NCI-H524 treated with DMSO at 0.1 percent for 48 hours (cell line): ENCODE measurements at regions not wholly inside any gene's neighbourhood (a gene's known extent, or its start where the extent isn't known, plus 50 kb on each side); places are given as distances from the start of the nearest gene placed in this dataset.

ENCODE experiments used
- DNase-seq: peaks from one replicate; lab custom pipeline; 2025; lab: John Stamatoyannopoulos, UW

DNA sequence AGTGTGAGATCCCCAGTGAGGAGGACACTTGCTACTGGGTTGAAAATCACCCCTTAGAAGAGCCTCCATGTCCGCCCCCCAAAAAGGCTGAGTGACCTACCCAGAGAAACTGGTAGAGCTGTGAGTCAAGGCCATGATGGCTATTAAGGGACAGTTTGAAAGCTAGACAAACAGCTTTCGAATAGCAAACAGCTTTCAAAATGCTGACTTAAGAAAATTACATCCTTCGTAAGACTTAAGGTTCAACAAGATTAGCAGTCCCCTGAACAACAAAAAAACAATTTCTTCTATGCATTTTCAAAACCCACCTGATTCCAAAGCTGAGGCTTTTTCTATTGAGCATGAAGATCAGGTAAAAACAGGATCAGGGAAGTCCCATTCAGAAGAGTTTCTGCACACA, 269.7 kb upstream of the SOX2 start:
- DNase-seq = no peak

DNA sequence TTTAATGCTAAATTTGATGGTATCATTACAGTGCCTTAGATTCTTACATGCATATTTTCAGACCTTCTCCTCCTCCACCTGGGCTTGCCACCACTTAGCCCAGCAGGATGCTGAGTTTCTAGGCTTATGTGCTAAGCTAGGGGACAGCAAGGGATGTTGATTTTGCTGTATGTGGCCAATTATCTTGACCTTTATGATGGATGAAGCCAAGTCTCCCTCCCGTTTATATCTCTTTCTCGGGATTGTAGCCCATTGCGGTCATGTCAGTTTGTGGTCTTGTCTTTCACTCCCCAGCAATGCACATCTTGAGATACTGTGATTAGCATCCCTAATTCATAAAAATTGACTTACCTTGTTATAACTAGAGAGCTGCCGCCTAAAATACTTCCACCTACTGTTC, 278.7 kb upstream of the SOX2 start:
- DNase-seq = no peak

DNA sequence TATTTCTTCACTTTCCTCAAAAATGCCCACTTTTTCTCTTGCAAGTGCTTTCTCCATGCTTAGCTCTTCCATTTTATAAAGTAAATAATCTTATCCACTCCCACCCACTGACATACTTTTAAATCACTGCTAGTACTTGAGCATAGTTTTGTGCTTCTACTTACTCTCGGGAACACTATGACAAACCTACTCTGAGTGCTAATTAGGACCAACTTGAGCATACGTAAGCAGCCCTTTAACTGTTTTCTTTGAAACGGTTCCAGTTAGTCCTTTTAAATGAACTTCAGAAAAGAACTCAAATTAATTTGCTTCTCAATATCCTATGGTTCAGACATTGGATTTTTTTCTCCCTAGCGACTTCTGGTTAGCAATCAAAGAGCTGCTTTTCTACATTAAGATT, 280.0 kb upstream of the SOX2 start:
- no peak for DNase-seq

DNA sequence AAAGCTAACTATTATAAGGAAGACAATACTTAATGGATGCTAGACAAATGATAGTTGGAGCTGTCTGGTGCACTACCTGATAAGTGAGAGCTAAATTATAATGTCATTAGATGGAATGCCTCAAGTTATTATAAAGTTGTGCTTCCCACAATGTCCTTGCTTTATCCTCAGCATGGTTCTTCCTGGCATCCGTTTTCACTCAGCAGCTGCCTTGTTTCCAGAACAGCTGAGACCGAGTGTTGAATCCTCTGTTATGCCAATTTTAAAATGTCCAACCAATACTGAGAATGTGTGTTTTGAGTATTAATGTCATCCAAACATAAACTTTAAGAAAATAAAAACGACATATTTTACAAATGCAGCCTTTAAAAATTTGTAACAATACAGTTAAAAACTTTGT, 286.7 kb upstream of the SOX2 start:
- DNase-seq = no peak

DNA sequence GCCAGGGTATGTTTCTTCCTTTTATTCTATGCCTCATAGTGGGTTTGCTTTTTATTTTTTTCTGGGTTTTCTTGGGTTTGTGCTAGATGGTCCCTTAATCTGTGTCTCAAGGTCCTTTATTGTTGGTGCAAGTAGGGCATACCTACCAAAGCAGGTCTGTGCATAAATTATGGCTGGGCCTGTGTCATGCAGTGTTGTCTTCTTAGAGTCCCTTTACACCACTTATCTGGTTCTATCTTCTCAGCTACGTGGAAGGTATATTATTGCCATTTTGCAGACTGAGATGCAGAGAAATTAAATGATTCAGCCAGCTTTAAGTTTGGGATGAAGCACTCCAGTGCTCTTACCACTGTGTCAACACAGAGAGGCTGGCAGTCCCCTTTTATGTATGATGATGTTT, 293.5 kb upstream of the SOX2 start:
- no peak for DNase-seq

DNA sequence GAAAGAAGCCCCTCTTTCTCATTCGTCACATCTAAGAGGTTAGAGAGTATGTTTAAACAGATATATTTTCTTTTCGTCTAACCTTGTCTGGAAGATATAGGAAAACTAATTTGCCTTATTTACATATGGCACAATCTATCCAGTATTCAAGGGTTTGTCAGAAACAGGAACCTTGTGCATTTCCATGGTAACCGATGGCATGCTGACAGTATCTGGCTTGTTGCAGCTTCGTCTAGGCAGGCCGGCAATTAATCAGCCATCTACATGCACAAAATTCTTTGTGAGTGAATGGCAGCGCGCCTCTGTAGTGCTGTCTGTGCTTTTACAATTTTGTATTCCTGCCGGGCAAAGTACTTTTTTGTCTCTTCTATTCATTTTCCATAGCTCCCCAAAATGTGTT, 294.0 kb upstream of the SOX2 start:
- DNase-seq = no peak

DNA sequence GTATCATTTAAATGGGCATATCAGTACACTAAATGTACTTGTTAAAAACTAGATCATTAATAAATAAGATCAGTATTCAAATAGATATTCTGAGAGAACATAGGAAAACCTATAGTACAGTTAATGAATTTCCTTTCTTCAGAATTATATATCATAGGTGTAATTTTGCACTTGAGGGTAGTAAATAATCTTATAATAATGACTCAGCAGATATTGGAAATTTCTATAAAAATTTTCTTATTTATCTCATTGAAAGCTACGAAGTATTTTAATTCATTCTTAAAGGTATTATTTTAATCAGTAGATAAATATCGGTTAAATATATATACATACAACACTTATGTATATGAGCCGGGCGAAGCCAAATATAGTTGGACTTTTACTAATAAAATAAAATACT, 300.9 kb upstream of the SOX2 start:
- no peak for DNase-seq

DNA sequence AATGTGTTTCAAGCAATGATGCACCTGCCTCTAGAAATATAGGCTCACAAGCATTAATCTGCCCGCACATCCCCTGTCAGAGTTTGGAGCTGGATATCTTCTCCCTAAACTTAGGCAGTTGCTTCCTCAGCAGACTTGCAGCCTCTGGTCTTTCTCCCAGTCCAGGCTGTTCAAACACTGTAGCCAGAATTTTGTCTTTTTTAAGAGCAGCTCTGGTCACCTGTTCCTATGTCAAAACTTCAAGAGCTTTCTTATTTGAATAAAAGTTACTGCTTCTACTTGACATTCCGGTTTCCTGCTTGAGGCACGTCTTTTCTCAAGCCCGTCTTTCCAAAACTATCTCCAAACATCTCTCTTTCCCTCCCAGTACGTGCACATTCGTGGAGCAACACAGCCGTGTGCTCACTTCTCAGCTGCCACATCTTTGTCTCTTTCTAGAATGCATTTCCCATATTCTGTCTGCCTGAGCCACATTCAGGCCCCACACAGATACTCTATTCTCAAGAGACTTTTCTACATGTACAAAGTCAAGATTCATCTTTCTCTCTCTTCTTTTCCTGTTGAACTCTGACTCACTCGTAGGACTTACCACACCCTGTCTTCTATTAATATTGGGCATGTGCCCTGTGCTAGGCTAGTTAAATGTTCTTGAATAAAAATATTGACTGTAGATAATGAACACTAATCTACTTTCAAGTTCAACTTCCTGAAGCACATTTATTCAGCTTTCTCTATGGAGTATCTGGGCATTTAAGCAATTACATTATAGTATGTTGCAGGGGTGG, 307.7 kb upstream of the SOX2 start:
- DNase-seq = no peak

DNA sequence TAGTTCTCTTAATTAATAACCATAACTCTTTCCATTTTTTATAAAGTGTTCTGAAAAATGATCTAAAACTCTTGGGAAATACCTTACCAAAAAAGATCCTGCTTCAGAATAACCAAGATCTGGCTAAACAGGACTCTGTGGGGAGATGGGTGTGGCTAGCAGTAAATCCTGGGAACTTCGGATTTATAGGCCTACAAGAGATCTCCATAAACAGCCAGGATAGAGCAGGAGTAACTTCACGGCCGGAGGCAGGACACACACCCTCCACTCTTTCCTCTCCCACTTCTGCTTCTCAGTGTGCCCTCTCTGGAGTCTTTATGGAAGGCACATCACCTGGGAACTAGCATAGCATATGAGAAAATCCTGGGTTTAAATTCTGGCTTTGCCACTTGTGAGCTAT, 309.4 kb upstream of the SOX2 start:
- no peak for DNase-seq

DNA sequence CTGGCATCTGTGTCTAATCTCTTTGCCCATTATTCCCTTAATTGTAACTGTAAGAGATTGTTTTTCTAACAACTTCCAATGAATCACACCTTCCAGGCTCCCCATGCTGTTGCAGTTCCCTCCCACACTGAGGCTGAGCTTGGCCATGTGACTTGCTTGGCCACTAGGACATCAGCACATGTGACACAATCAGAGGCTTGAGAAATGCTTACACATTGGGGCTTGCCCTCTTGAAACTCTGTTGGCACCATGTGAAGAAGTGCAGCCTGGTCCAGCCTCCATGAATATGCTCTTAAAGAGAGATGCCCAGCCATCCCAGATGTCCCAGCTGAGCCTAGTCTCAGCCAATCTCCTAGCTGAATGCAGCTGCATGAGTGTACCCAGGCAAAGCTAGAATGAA, 326.8 kb upstream of the SOX2 start:
- DNase-seq = no peak

DNA sequence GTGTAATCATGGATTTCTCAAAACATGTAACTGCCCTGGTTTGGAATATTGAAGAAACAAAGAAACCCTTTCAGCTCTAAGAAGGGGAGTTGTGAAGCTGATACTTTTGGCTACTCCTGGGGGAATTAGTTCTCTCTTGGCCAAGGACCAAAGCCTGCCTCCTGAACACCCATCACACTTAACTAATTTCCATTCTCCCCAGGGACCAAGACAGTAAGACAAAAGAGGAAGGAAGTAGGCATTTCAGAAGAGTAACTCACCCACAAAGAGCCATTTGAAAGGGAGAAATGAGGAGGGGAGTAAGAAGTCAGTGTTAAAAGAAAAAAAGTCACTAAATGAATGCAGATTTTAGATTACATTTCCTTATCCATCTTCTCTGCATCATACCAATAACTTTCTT, 328.0 kb upstream of the SOX2 start:
- DNase-seq = no peak

DNA sequence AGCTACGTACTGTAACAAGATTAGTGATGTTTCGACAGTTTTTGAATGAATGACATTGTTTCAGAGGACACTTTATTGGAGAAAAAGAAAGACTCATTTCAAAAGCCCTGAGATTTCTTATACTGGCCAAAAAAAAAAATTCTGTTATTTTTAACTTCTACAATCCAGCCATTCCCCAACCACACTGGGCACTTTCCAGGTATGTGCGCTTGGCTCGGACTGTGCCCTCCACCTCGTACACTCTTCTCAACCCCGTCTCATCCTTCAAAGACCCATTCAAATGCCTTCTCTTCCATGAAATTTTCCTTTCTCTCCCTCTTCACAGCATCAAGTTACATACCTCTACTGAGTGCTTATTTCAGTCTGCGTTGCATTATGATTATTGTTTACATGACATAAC, 328.5 kb upstream of the SOX2 start:
- no peak for DNase-seq

DNA sequence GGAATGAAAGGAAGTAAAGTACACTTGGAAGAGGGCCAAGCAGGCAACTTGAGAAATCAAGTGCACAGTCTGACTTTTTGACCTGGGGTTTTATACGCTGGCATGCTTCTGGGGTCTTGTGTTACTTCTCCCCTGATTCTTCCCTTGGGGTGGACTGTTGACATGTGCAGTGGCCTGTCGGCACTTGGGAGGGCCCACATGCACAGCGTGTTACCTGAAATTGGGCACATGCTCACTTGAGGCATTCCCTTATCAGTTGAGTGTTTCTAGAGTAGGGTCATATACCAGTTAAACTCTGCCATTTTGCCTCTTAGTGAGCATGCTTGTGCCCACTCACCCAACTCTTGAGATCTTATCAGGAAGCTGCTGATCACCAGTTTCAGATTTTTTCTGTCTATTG, 329.1 kb upstream of the SOX2 start:
- DNase-seq = no peak

DNA sequence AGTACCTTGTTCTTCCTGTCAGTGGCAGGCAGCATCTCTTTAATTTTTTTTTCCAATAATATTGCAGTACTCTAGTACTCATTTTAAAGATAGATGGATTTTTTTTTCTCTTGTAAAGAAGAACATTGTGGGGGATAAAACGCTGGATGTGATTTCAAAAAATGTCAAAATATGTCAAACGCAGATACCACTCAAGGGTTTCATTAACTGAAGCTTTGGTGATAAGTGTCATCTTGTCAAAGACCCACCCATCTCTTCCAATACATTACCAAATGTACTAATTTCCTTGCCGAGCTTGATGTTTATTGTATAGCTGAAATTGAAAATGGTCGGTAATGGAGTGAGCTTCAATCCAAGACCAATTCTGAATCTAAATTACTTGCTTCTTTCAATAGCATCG, 332.4 kb upstream of the SOX2 start:
- DNase-seq = no peak

DNA sequence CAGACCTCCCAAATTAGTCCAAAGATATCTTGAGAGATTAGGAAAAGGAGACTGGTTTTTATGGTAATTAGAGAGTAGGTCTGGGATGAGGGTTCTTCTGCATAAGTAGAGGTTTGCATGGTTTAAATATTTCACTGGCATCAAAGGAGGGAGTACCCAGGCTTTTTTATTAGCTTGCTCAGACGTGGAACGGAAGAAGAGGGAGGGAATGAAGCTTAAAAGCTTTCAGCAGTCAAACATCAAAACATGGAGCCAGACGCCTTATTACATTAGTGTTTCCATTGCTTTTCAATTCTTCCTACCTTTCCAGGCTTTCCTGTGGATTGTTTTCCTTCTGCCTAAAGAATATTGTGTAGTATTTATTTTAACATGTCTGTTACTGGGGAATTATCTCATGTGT, 342.1 kb upstream of the SOX2 start:
- no peak for DNase-seq

DNA sequence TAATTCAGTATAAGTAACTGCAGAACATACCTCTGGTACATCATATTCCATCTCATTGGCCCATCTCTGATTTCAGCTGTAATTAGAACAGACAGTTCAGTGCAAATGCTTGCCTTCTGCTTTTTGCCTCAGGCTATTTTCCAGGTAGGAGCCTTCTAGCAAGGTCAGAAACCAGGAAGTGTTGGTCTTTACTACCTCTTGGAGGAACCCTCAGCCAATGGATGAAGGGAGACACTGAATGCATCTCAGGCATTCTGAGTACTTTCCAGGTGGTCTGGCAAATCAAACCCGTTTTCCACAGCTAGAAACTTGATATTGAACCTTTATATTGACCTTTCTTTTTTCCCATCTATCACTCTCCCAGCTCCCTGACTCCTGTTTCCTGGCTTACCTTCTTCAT, 348.5 kb upstream of the SOX2 start:
- no peak for DNase-seq

DNA sequence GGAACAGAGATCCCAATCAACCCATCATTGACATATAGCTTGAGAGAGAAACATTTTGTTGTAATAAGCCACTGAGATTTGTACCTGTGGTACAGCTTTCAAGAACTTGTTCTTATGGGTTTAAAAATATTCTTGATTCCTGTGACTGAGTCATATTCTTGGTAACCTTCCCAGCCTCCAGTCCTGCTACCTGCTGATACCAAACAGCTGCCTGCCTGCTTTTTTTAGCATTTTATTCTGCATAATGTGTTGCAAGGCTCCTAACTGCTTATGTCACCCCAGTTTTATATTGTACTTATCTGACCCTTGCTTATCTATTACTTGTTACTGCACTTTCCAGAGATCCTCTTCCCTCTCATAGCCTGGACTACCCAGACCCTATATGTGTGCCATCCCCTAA, 349.3 kb upstream of the SOX2 start:
- no peak for DNase-seq

DNA sequence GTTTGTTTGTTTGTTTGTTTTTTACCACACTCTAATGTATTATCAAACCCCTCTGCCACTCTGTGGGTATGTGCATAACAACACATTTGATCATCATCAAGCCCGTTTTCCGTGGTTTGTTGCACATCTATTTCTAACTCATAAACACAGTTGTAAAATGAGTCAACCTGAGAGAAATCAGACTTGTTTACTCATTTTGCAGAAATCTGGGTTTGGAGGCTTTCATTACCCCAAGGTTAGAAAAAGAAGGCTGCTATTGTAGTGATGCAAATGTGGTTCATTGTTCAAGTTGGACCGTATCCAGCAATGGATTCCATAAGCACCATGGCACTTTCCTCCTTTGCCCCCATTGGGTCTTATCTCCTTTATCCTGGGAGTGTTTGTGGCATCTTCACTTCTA, 353.2 kb upstream of the SOX2 start:
- no peak for DNase-seq

DNA sequence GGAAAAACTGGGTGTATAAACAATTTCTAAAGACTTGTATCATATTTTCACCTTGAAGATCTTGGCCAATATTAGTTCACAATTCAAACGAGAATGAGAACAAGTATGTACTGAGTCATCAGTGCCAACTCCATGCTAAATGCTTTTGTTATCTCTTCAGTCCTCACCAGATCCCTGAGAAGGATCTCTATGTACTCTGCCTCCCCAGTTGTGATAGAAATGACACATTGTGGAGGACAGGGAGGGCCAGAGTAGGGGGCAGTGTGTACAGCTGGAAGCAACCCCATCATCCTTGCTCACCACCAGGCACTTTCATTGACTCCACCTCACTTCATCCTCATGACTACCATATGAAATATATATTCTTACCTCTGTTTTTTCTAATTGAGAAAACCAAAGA, 353.7 kb upstream of the SOX2 start:
- no peak for DNase-seq

DNA sequence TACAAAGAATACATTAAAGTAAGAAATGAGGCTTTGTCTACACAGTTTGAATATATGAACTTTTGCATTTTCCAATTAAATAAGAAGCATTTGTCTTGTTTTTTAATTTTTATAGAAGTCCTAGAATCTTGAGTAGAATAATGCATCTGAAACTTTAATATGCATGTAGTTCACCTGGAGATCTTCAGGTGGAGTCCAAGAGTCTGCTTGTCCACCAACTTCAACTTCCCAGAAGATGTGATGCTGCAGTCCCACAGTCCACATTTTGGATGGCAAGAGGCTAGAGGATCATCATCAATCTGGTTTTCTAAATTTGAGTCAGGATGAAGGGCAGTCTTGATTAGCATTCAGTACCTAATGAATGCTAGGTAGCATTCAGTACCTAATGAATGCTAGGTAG, 357.6 kb upstream of the SOX2 start:
- no peak for DNase-seq

DNA sequence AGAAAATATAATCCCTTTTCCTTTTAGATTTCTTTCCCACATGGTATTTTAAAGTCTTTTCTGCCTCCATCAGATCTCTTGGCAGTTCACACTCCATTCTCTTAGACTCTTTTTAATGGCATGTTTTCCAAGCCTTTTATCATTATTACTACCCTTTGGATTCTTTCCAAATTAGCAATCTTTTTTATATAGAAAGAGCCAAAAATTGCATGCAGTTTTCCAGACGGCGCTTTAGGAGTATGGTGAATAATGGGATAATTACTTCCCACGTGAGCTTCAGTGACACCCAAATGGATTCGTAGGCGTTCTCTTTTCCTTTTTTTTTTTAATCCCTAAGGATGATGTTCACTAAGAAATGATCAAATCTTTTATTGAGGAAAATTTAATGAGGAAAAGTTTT, 354.8 kb upstream of the DNAJC19 start:
- no peak for DNase-seq

DNA sequence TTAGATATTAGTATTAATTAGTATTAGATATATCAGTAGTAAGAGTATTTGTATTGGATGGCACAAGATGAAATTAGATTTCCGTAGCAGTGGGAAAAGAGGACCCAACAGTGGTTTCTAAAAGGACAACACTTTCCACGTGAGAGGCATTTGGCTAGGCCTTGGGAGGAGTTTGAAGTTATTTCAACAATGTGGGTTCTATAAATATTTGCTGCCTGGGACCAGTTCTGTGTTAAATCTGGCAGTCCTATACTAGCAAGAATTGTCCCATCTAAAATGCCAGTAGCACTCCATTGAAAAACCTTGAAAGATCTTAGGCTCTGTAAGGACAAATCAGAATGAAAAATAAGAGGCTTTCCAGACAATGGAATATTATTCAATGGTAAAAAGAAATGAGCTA, 347.1 kb upstream of the DNAJC19 start:
- DNase-seq = no peak

DNA sequence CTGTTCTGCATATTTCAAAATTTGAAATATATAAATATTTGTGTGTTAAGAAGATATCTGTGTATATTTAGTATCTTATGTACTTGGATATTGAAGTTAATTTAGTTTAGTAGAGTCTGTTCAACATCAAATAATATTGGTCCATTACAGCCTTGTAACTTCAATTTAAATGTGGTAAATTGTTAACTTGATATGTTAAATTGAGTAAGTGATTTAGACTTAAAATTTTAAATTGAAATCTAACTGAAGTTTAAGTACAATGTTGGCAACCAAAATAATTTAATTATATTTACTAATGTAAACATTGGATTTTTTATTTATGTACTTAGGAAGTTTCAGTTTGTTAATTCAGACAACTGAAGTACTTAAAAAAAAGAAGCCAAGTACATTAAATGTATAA, 343.9 kb upstream of the DNAJC19 start:
- DNase-seq = no peak

DNA sequence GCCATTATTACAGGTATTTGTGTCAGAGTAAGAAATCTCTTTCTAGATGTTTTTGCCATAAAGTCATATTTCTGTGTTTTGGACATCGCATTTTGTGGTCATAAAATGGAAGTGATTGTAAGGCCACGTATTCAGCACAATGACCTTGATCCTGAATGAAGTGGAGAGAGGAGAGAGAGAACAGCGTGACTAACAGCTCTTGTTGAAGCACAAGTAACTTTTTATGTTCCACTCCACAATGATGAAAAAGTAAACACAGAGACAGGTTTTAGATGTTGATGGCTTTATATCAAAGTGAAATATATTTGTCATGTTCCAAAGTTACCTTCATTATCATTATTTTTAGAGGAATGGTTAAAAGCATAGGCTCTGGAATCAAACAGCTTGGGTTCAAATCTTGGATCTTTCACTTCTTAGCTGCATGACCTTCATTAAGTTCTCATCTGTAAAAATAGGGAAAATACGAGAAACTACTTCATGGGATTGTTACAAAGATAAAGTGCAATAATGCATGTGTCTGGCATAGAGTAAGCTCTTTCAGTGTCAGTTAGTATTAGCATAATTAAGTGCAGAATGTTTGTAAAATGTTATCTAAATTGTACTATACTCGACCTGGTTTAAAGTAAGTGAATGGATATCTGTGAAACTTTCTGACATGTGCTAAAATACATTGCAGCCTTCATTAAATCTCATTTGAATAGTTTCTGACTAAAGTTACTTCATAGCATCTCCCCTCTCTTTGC, 341.5 kb upstream of the DNAJC19 start:
- no peak for DNase-seq
